Fibroblast of lung (primary cell): ENCODE measurements at regions not wholly inside any gene's neighbourhood (a gene's known extent, or its start where the extent isn't known, plus 50 kb on each side); places are given as distances from the start of the nearest gene placed in this dataset.

ENCODE experiments used
- CTCF ChIP-seq, 2 donors: IDR thresholded peaks in 1 of 2; conservative IDR thresholded peaks in 1 of 2; 1 replicate in 1 of 2; 2 replicates in 1 of 2; pipeline ENCODE4 v1.5.1; 2011 to 2012; ENCODE audit warnings: low read length in 2 of 2, control low read depth in 1 of 2, inconsistent platforms in 1 of 2, low read depth in 1 of 2, mild to moderate bottlenecking in 1 of 2
- EZH2 ChIP-seq: IDR thresholded peaks from 2 replicates; pipeline ENCODE4 v1.5.1; 2012; ENCODE audit warnings: low read length, control low read depth, mild to moderate bottlenecking; ENCODE audit errors: missing control alignments

GRCh38 chr5:72604111-72604797 is 97.0 kb upstream of the ZNF366 start:
- TF ChIP-seq CTCF (conservative IDR thresholded peaks at IDR 0.05 in 1 of 2, IDR thresholded peaks at IDR 0.05 in 1 of 2; ENCODE audit: low read depth in 1 of 2, low read length in 2 of 2) (no peak), EZH2 (no peak)
